H9 (cell line): ENCODE measurements at regions not wholly inside any gene's neighbourhood (a gene's known extent, or its start where the extent isn't known, plus 50 kb on each side); places are given as distances from the start of the nearest gene placed in this dataset.
"Not testable (repeated sequence)": the region's sequence is repeated elsewhere in the genome, so short reads cannot be mapped to it uniquely, and the experiment has no call there.

Source experiments
- DNase-seq: peaks from one replicate; pipeline ENCODE4 v3.0.0-alpha.2; 2017
- H2AFZ ChIP-seq: one replicate; pipeline ENCODE4 v1.6.1; 2013; ENCODE audit warnings: mild to moderate bottlenecking, low read length, control low read depth, moderate library complexity
- H2AK5ac ChIP-seq: 2 replicates; pipeline ENCODE4 v1.6.1; 2013; ENCODE audit warnings: low read length, control low read depth, mixed read lengths; ENCODE audit not compliant: insufficient read length
- H2BK120ac ChIP-seq: one replicate; pipeline ENCODE4 v1.6.1; 2013; ENCODE audit warnings: low read depth, mild to moderate bottlenecking, low read length, control low read depth, inconsistent platforms; ENCODE audit not compliant: poor library complexity, severe bottlenecking
- H2BK12ac ChIP-seq: 2 replicates; pipeline ENCODE4 v1.6.1; 2013; ENCODE audit warnings: low read length, control low read depth, mixed read lengths, low read depth; ENCODE audit not compliant: insufficient read length
- H2BK15ac ChIP-seq: 2 replicates; pipeline ENCODE4 v1.6.1; 2013; ENCODE audit warnings: low read depth, low read length, control low read depth
- H2BK20ac ChIP-seq: one replicate; pipeline ENCODE4 v1.6.1; 2013; ENCODE audit warnings: low read depth, mild to moderate bottlenecking, low read length, control low read depth, inconsistent platforms; ENCODE audit not compliant: poor library complexity, severe bottlenecking
- H2BK5ac ChIP-seq: 2 replicates; pipeline ENCODE4 v1.6.1; 2013; ENCODE audit warnings: low read length, control low read depth, mixed read lengths; ENCODE audit not compliant: insufficient read length
- H3K14ac ChIP-seq: 2 replicates; pipeline ENCODE4 v1.6.1; 2013; ENCODE audit warnings: low read length, control low read depth; ENCODE audit not compliant: insufficient read depth
- H3K18ac ChIP-seq: 2 replicates; pipeline ENCODE4 v1.6.1; 2013; ENCODE audit warnings: low read depth, mild to moderate bottlenecking, mixed read lengths, low read length, control low read depth; ENCODE audit not compliant: insufficient read length
- H3K23ac ChIP-seq: 2 replicates; pipeline ENCODE4 v1.6.1; 2013; ENCODE audit warnings: low read length, control low read depth, mixed read lengths, low read depth; ENCODE audit not compliant: insufficient read length
- H3K23me2 ChIP-seq: 2 replicates; pipeline ENCODE4 v1.6.1; 2013; ENCODE audit warnings: low read depth, mild to moderate bottlenecking, mixed read lengths, low read length, control low read depth; ENCODE audit not compliant: insufficient read length, poor library complexity, severe bottlenecking
- H3K27ac ChIP-seq: 2 replicates; pipeline ENCODE4 v1.5.1; 2013; ENCODE audit warnings: low read length, control low read depth, mixed read lengths, low read depth; ENCODE audit not compliant: insufficient read length
- H3K27me3 ChIP-seq: 2 replicates; pipeline ENCODE4 v1.6.1; 2013; ENCODE audit warnings: low read length, control low read depth, inconsistent platforms; ENCODE audit not compliant: insufficient read depth
- H3K4ac ChIP-seq: 2 replicates; pipeline ENCODE4 v1.6.1; 2013; ENCODE audit warnings: low read depth, mild to moderate bottlenecking, control low read depth, inconsistent platforms, low read length, moderate library complexity
- H3K4me1 ChIP-seq: 2 replicates; pipeline ENCODE4 v1.6.1; 2013; ENCODE audit warnings: low read length, control low read depth, inconsistent platforms; ENCODE audit not compliant: insufficient read depth
- H3K4me2 ChIP-seq: 2 replicates; pipeline ENCODE4 v1.6.1; 2013; ENCODE audit warnings: low read length, control low read depth, mixed read lengths; ENCODE audit not compliant: insufficient read length, insufficient read depth
- H3K56ac ChIP-seq: 2 replicates; pipeline ENCODE4 v1.6.1; 2013; ENCODE audit warnings: low read depth, mild to moderate bottlenecking, mixed read lengths, low read length, control low read depth; ENCODE audit not compliant: insufficient read length
- H3K79me1 ChIP-seq: 2 replicates; pipeline ENCODE4 v1.6.1; 2013; ENCODE audit warnings: low read depth, mild to moderate bottlenecking, moderate library complexity, low read length, control low read depth, inconsistent platforms; ENCODE audit not compliant: insufficient read depth, poor library complexity, severe bottlenecking
- H3K79me2 ChIP-seq: 2 replicates; pipeline ENCODE4 v1.6.1; 2013; ENCODE audit warnings: low read length, control low read depth, inconsistent platforms; ENCODE audit not compliant: insufficient read depth
- H3K9ac ChIP-seq: 2 replicates; pipeline ENCODE4 v1.6.1; 2013; ENCODE audit warnings: low read length, control low read depth, mixed read lengths; ENCODE audit not compliant: insufficient read length; ENCODE audit errors: extremely low read depth
- H3K9me3 ChIP-seq: one replicate; pipeline ENCODE4 v1.6.1; 2013; ENCODE audit warnings: low read depth, low read length, inconsistent platforms; ENCODE audit not compliant: control insufficient read depth
- H3T11ph ChIP-seq: one replicate; pipeline ENCODE4 v1.6.1; 2013; ENCODE audit warnings: mild to moderate bottlenecking, low read length, control low read depth, inconsistent platforms
- H4K20me1 ChIP-seq: one replicate; pipeline ENCODE4 v1.6.1; 2013; ENCODE audit not compliant: control insufficient read depth, insufficient read length, insufficient read depth
- H4K5ac ChIP-seq: 2 replicates; pipeline ENCODE4 v1.6.1; 2013; ENCODE audit warnings: low read depth, mild to moderate bottlenecking, mixed read lengths, low read length, control low read depth; ENCODE audit not compliant: insufficient read length
- H4K8ac ChIP-seq: replicated peaks from 2 replicates; pipeline ENCODE4 v1.6.1; 2013; ENCODE audit warnings: low read length, control low read depth, mixed read lengths, low read depth; ENCODE audit not compliant: insufficient read length
- H4K91ac ChIP-seq: 2 replicates; pipeline ENCODE4 v1.6.1; 2013; ENCODE audit warnings: low read depth, mild to moderate bottlenecking, moderate library complexity, mixed read lengths, low read length, control low read depth; ENCODE audit not compliant: insufficient read length
- H3K27ac Mint-ChIP-seq, 3 experiments: 2 replicates in 2 of 3; 3 replicates in 1 of 3; pipeline ENCODE4 v1.8.0; 2020 to 2021; ENCODE audit warnings: mixed read lengths in 3 of 3, mild to moderate bottlenecking in 1 of 3, moderate library complexity in 1 of 3
- H3K27me3 Mint-ChIP-seq: 2 replicates; pipeline ENCODE4 v1.8.0; 2021; ENCODE audit warnings: low read depth, mild to moderate bottlenecking, moderate library complexity, mixed read lengths
- H3K36me3 Mint-ChIP-seq, 3 experiments: 2 replicates in 2 of 3; 3 replicates in 1 of 3; pipeline ENCODE4 v1.8.0; 2020 to 2021; ENCODE audit warnings: low read depth in 3 of 3, mixed read lengths in 3 of 3; ENCODE audit not compliant: insufficient read depth in 1 of 3
- H3K4me1 Mint-ChIP-seq, 2 experiments: 2 replicates each; pipeline ENCODE4 v1.8.0; 2020; ENCODE audit warnings: mixed read lengths in 2 of 2
- H3K4me3 Mint-ChIP-seq, 2 experiments: 2 replicates in 1 of 2; 3 replicates in 1 of 2; pipeline ENCODE4 v1.8.0; 2020 to 2021; ENCODE audit warnings: mild to moderate bottlenecking in 2 of 2, mixed read lengths in 2 of 2, moderate library complexity in 1 of 2
- H3K9me3 Mint-ChIP-seq, 2 experiments: 2 replicates in 1 of 2; 3 replicates in 1 of 2; pipeline ENCODE4 v1.8.0; 2020; ENCODE audit warnings: mild to moderate bottlenecking in 2 of 2, mixed read lengths in 2 of 2, moderate library complexity in 1 of 2
- WGBS: extraction: QIAGEN DNeasy Blood & Tissue Kit; methylation state at CpG from one replicate; pipeline ENCODE4 v1.1.7; 2013; ENCODE audit warnings: missing lambda C conversion rate, low lambda C conversion rate, mixed read lengths; ENCODE audit not compliant: insufficient read length; ENCODE audit errors: extremely low coverage; 5-methylcytosine and 5-hydroxymethylcytosine counted together
- TF ChIP-seq, protein P1 (sequence below): fragments of 200-600 bp; sonication (generic); conservative IDR thresholded peaks from 3 replicates; pipeline ENCODE4 v1.8.0; 2021; ENCODE audit warnings: antibody characterized with exemption, mild to moderate bottlenecking

DNA sequence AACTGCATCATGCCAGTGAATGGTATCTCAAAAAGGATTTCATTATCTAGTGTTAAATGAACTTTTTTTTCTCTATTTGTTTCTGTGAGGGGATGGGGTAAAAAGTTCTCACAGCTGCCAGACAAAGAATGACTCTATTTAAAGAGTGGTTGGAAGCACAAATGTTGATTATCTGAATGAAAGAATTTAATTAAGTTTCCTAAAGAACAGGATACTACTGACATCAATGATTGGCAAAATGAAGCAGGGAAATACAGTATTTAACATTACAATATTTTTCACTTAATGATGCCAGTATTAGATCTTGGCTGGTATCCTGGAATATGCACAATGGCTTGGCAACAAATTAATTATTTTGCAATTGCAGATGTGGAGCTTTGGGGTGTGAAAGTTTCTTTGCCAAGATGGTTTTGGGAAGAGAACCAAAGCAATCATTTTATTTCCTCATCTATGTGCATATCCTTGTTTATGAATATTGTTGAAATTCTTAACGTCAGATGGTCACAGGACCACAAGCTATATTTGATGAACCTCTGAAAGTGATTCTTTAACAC is 336.8 kb downstream of the ARL4A start:
- Histone ChIP-seq H3K14ac (no peak overlapping the region), H3K23me2 (no peaks in the 10 kb centered on the region), H4K91ac (no peak overlapping the region), H3K9ac (no peak overlapping the region), H4K5ac (no peak overlapping the region), H3K27me3 (no peaks in the 10 kb centered on the region), H2BK20ac (no peak overlapping the region), H2AFZ (no peak overlapping the region), H2BK120ac (no peak overlapping the region), H3K4ac (no peak overlapping the region), H3K18ac (no peak overlapping the region), H2AK5ac (no peak overlapping the region), H2BK5ac (no peak overlapping the region), H3K9me3 (no peaks in the 10 kb centered on the region), H3K4me2 (no peak overlapping the region), H4K8ac (no peak overlapping the region), H2BK12ac (no peak overlapping the region), H3K4me1 (no peaks in the 10 kb centered on the region), H3T11ph (no peak overlapping the region), H3K79me2 (no peaks in the 10 kb centered on the region), H2BK15ac (no peak overlapping the region), H3K23ac (no peak overlapping the region), H4K20me1 (no peaks in the 10 kb centered on the region), H3K27ac (no peak overlapping the region), H3K56ac (no peak overlapping the region), H3K79me1 (no peaks in the 10 kb centered on the region)
- peaks cover 14 to 15% of the 10 kb centered on the region in 2 experiments for H3K4me1 Mint-ChIP-seq
- TF ChIP-seq, protein P1, sequence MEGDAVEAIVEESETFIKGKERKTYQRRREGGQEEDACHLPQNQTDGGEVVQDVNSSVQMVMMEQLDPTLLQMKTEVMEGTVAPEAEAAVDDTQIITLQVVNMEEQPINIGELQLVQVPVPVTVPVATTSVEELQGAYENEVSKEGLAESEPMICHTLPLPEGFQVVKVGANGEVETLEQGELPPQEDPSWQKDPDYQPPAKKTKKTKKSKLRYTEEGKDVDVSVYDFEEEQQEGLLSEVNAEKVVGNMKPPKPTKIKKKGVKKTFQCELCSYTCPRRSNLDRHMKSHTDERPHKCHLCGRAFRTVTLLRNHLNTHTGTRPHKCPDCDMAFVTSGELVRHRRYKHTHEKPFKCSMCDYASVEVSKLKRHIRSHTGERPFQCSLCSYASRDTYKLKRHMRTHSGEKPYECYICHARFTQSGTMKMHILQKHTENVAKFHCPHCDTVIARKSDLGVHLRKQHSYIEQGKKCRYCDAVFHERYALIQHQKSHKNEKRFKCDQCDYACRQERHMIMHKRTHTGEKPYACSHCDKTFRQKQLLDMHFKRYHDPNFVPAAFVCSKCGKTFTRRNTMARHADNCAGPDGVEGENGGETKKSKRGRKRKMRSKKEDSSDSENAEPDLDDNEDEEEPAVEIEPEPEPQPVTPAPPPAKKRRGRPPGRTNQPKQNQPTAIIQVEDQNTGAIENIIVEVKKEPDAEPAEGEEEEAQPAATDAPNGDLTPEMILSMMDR, result no peak
- peaks cover 0 to 2% (median 0%) of the 10 kb centered on the region in 3 experiments; a peak in 1 of 7 replicates for H3K36me3 Mint-ChIP-seq
- no peak overlapping the region for H3K27ac Mint-ChIP-seq
- no peak overlapping the region for H3K4me3 Mint-ChIP-seq
- no peak for DNase-seq
- WGBS, result no CpG with 5 or more reads among the region's 1 CpG
- H3K27me3 Mint-ChIP-seq, result no peaks in the 10 kb centered on the region
- peaks cover 2 to 3% of the 10 kb centered on the region in 2 experiments; a peak in 3 of 5 replicates for H3K9me3 Mint-ChIP-seq

DNA sequence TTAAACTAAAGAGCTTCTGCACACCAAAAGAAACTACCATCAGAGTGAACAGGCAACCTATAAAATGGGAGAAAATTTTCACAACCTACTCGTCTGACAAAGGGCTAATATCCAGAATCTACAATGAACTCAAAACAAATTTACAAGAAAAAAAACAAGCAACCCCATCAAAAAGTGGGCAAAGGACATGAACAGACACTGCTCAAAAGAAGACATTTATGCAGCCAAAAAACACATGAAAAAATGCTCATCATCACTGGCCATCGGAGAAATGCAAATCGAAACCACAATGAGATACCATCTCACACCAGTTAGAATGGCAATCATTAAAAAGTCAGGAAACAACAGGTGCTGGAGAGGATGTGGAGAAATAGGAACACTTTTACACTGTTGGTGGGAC is 337.6 kb downstream of the ARL4A start:
- not testable (repeated sequence) for H2BK120ac ChIP-seq, H4K8ac ChIP-seq, H3K18ac ChIP-seq, H4K91ac ChIP-seq, H2BK5ac ChIP-seq, H3K9me3 Mint-ChIP-seq, H3K23me2 ChIP-seq, H3K79me2 ChIP-seq, H3K27ac Mint-ChIP-seq, H2BK12ac ChIP-seq, H3K79me1 ChIP-seq, H3K4ac ChIP-seq, H3K9me3 ChIP-seq, H3K23ac ChIP-seq, H2BK20ac ChIP-seq, H3K27me3 Mint-ChIP-seq, H3K9ac ChIP-seq, H3K36me3 Mint-ChIP-seq, H4K20me1 ChIP-seq, H3K4me1 ChIP-seq, H3K27ac ChIP-seq, H3K4me2 ChIP-seq, H4K5ac ChIP-seq, H2BK15ac ChIP-seq, H2AK5ac ChIP-seq, H3K4me3 Mint-ChIP-seq, H3T11ph ChIP-seq, H2AFZ ChIP-seq, DNase-seq, H3K27me3 ChIP-seq, H3K56ac ChIP-seq, H3K14ac ChIP-seq
- peaks cover 13 to 15% of the 10 kb centered on the region in 2 experiments for H3K4me1 Mint-ChIP-seq
- WGBS, result no CpG with 5 or more reads among the region's 3 CpGs
